NCI-H345 treated with DMSO at 0.1 percent for 48 hours (cell line): ENCODE measurements at regions not wholly inside any gene's neighbourhood (a gene's known extent, or its start where the extent isn't known, plus 50 kb on each side); places are given as distances from the start of the nearest gene placed in this dataset.

Source experiments
- DNase-seq: peaks from one replicate; lab custom pipeline; 2025; ENCODE audit not compliant: unreplicated experiment; lab: John Stamatoyannopoulos, UW

GRCh38 chr14:100399052-100399849, 76.1 kb downstream of the SLC25A47 start:
- DNase-seq = no peak

GRCh38 chr14:100400115-100400514, 77.0 kb downstream of the SLC25A47 start:
- DNase-seq = no peak

GRCh38 chr14:100401031-100401692, 78.0 kb downstream of the SLC25A47 start:
- no peak for DNase-seq

GRCh38 chr14:100401792-100402191, 78.7 kb downstream of the SLC25A47 start:
- no peak for DNase-seq

- DNase-seq = no peak
Observed at GRCh38 chr14:100402631-100403030, 79.5 kb downstream of the SLC25A47 start.

- DNase-seq = no peak
Observed at GRCh38 chr14:100403105-100403504, 80.0 kb downstream of the SLC25A47 start.

- no peak for DNase-seq
Observed at GRCh38 chr14:100403802-100404365, 80.7 kb downstream of the SLC25A47 start.

GRCh38 chr14:100404419-100404818, 81.3 kb downstream of the SLC25A47 start:
- DNase-seq = no peak

- no peak for DNase-seq
Observed at GRCh38 chr14:100405760-100406455, 82.8 kb downstream of the SLC25A47 start.

GRCh38 chr14:100406505-100407131, 83.5 kb downstream of the SLC25A47 start:
- DNase-seq = no peak

GRCh38 chr14:100407376-100408102, 84.4 kb downstream of the SLC25A47 start:
- DNase-seq = no peak

- no peak for DNase-seq
Observed at GRCh38 chr14:100408350-100409002, 85.3 kb downstream of the SLC25A47 start.

GRCh38 chr14:100409003-100409360, 85.8 kb downstream of the SLC25A47 start:
- no peak for DNase-seq

GRCh38 chr14:100409651-100410050, 86.5 kb downstream of the SLC25A47 start:
- DNase-seq = no peak

- no peak for DNase-seq
Observed at GRCh38 chr14:100410056-100410565, 87.0 kb downstream of the SLC25A47 start.

GRCh38 chr14:100413699-100414098, 90.6 kb downstream of the SLC25A47 start:
- no peak for DNase-seq

- no peak for DNase-seq
Observed at GRCh38 chr14:100415226-100415625, 92.1 kb downstream of the SLC25A47 start.

GRCh38 chr14:100416081-100416680, 93.0 kb downstream of the SLC25A47 start:
- no peak for DNase-seq
